Glutamatergic neuron (in vitro differentiated cells): ENCODE measurements at regions not wholly inside any gene's neighbourhood (a gene's known extent, or its start where the extent isn't known, plus 50 kb on each side); places are given as distances from the start of the nearest gene placed in this dataset.

Experiments used
- DNase-seq: peaks from one replicate; pipeline ENCODE4 v3.0.0; 2022
- H3K27ac Mint-ChIP-seq: one replicate; pipeline ENCODE4 v1.8.0; 2020; ENCODE audit warnings: mild to moderate bottlenecking, mixed read lengths, inconsistent platforms; ENCODE audit not compliant: unreplicated experiment
- H3K27me3 Mint-ChIP-seq: one replicate; pipeline ENCODE4 v1.8.0; 2020; ENCODE audit warnings: mild to moderate bottlenecking, moderate library complexity, mixed read lengths, inconsistent platforms; ENCODE audit not compliant: unreplicated experiment
- H3K36me3 Mint-ChIP-seq: one replicate; pipeline ENCODE4 v1.8.0; 2020; ENCODE audit warnings: mild to moderate bottlenecking, mixed read lengths, inconsistent platforms; ENCODE audit not compliant: unreplicated experiment
- H3K4me1 Mint-ChIP-seq: one replicate; pipeline ENCODE4 v1.8.0; 2020; ENCODE audit warnings: mild to moderate bottlenecking, low read depth, mixed read lengths, inconsistent platforms; ENCODE audit not compliant: unreplicated experiment
- H3K4me3 Mint-ChIP-seq: one replicate; pipeline ENCODE4 v1.8.0; 2020; ENCODE audit warnings: mild to moderate bottlenecking, mixed read lengths, inconsistent platforms; ENCODE audit not compliant: unreplicated experiment
- H3K9me3 Mint-ChIP-seq: one replicate; pipeline ENCODE4 v1.8.0; 2020; ENCODE audit warnings: mild to moderate bottlenecking, moderate library complexity, mixed read lengths, inconsistent platforms; ENCODE audit not compliant: unreplicated experiment
- CTCF ChIP-seq: fragments of 200-600 bp; sonication (generic); IDR thresholded peaks from one replicate; pipeline ENCODE4 v1.5.0; 2021; ENCODE audit not compliant: partially characterized antibody, unreplicated experiment

DNA sequence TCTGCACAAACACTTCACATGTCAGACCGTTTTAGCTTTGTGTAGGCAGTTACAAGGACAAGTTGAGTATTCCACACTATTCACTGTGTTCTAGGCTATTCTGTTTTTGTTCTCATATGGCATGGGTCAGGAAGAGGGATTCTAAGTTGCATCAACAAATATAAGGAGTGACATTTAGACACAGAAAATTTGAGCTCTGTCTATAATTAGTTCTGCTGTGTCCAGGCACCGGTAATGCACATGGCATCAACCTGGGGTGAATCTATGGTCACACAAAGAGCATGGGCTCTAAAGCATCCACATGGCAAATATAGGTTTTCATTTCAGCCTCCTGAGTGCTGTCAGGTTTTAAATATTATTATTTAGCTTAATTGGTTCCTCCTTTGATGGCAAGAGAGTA is 130.4 kb upstream of the PMFBP1 start:
- Mint-ChIP-seq H3K9me3 (peaks cover 3% of the 10 kb centered on the region), H3K27me3 (peaks cover 1% of the 10 kb centered on the region), H3K27ac (no peak overlapping the region), H3K36me3 (peaks cover 11% of the 10 kb centered on the region), H3K4me1 (peaks cover 5% of the 10 kb centered on the region), H3K4me3 (no peak overlapping the region)
- no peak for TF ChIP-seq CTCF
- DNase-seq, result no peak

- H3K4me3 Mint-ChIP-seq, result no peak overlapping the region
- H3K36me3 Mint-ChIP-seq, result peaks cover 11% of the 10 kb centered on the region
- H3K27ac Mint-ChIP-seq, result no peak overlapping the region
- no peak for DNase-seq
- peaks cover 1% of the 10 kb centered on the region for H3K27me3 Mint-ChIP-seq
- peaks cover 5% of the 10 kb centered on the region for H3K9me3 Mint-ChIP-seq
- peaks cover 7% of the 10 kb centered on the region for H3K4me1 Mint-ChIP-seq
- no peak for TF ChIP-seq CTCF
These were observed 129.7 kb upstream of the PMFBP1 start for GRCh38 chr16:72301523-72302236.

DNA sequence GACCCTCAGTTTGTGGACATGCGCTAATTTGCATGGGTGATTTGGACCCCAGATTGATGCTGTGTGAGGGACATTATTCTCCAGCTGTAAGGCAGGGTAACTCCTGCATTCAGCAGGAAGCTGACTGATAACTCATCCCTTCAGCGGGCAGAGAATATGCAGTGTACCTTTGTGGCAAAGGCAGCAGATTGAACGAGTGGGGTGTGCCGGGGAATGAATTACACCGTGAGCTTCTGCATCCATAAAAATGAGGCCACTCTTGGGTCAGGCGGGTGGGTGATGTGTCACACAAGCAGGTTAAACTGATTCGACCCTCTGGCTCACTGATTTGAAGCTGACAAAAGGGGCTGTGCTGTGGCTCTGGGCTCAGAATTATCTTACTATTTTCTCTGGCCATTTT is 128.9 kb upstream of the PMFBP1 start:
- Mint-ChIP-seq H3K4me1 (peaks cover 7% of the 10 kb centered on the region), H3K27ac (no peak overlapping the region), H3K27me3 (peaks cover 1% of the 10 kb centered on the region), H3K4me3 (no peak overlapping the region), H3K36me3 (peaks cover 11% of the 10 kb centered on the region), H3K9me3 (peaks cover 5% of the 10 kb centered on the region)
- no peak for DNase-seq
- TF ChIP-seq CTCF, result no peak

GRCh38 chr16:72299684-72300243 is 127.8 kb upstream of the PMFBP1 start:
- no peak for TF ChIP-seq CTCF
- DNase-seq, result no peak
- Mint-ChIP-seq H3K27me3 (peaks cover 1% of the 10 kb centered on the region), H3K4me3 (no peak overlapping the region), H3K4me1 (peaks cover 7% of the 10 kb centered on the region), H3K36me3 (peaks cover 7% of the 10 kb centered on the region), H3K9me3 (peaks cover 5% of the 10 kb centered on the region), H3K27ac (no peak overlapping the region)

DNA sequence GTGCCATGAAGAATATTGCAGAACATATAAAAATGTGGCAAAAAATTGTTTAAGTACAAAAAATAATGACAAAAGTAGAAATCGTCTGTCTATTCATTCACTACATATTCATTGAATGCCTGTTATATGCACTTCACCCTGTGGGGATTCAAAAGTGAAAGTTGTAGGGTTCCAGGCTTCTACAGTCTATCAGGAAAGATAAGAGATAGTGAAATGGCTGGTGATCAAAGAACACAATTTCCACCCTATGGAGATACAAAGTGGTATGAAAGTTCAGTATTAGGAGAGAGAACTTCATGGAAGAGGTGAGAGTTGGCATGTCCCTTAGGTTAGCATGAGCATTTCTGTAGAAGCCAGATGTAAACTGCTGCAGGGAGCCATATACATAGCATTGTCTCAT is 127.0 kb upstream of the PMFBP1 start:
- DNase-seq, result no peak
- Mint-ChIP-seq H3K4me3 (no peak overlapping the region), H3K27ac (no peak overlapping the region), H3K9me3 (peaks cover 3% of the 10 kb centered on the region), H3K36me3 (peaks cover 4% of the 10 kb centered on the region), H3K4me1 (peaks cover 7% of the 10 kb centered on the region), H3K27me3 (no peaks in the 10 kb centered on the region)
- TF ChIP-seq CTCF, result no peak
